ENCODE measurements at regions not wholly inside any gene's neighbourhood (a gene's known extent, or its start where the extent isn't known, plus 50 kb on each side); places are given as distances from the start of the nearest gene placed in this dataset.
"Not testable (repeated sequence)": the region's sequence is repeated elsewhere in the genome, so short reads cannot be mapped to it uniquely, and the experiment has no call there.

DNA sequence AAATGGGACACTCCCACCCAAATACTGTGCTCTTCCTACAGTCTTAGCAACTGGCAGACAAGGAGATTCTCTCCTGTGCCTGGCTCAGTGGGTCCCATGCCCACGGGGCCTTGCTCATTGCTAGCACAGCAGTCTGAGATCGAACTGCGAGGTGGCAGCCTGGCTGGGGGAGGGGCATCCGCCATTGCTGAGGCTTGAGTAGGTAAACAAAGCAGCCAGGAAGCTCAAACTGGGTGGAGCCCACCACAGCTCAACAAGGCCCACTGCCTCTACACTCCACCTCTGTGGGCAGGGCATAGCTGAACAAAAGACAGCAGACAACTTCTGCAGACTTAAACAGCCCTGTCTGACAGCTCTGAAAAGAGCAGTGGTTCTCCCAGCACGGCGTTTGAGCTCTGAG, 174.8 kb downstream of the COL12A1 start:
- not testable (repeated sequence) for H3K27ac ChIP-seq (ENCODE audit: low read depth, low read length); H2BK5ac ChIP-seq (ENCODE audit: low read length); H3K18ac ChIP-seq (ENCODE audit: low read length); H3K56ac ChIP-seq (ENCODE audit: low read length); H3K79me2 ChIP-seq (ENCODE audit: control insufficient read depth, insufficient read depth, low read length); H2BK120ac ChIP-seq (ENCODE audit: low read depth, low read length); DNase-seq; H3K9ac ChIP-seq (ENCODE audit: low read length); H3K4me2 ChIP-seq (ENCODE audit: low read length); H4K8ac ChIP-seq (ENCODE audit: low read depth, low read length); H2AK5ac ChIP-seq (ENCODE audit: low read length); H3K4ac ChIP-seq (ENCODE audit: low read depth, low read length); H3K36me3 ChIP-seq (ENCODE audit: control insufficient read depth, insufficient read depth, low read length); H3K4me1 ChIP-seq (ENCODE audit: control insufficient read depth, low read depth, low read length); H3K4me3 ChIP-seq (ENCODE audit: low read length); H3K79me1 ChIP-seq (ENCODE audit: low read length); H3K27me3 ChIP-seq (ENCODE audit: insufficient read depth, low read length, poor library complexity); H2BK15ac ChIP-seq (replicated peaks; ENCODE audit: low read depth); H3K23ac ChIP-seq (ENCODE audit: low read length); H4K5ac ChIP-seq (ENCODE audit: low read length)
- no CpG with 5 or more reads among the region's 6 CpGs for WGBS (ENCODE audit: extremely low coverage, insufficient coverage, low lambda C conversion rate)

DNA sequence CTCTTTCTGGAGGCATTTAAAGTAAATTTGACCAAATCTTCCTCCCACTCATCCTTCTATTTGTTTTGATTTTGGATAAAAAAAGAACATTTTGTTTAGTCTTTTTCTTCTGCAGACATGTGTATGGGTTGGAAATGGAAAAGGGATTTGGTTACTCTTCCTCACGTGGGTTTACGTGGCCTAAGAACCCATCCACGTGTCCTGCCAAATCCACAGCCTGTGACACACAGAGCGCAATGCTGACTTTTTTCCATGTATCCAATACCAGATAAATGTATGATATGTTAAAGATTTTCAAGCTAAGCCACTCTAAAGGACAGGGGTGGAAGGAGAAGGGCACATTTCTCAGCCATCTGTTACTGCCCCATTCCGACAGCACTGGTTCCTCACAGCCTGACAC, 176.5 kb downstream of the COL12A1 start:
- no peak for DNase-seq
- Histone ChIP-seq H4K5ac (ENCODE audit: low read length) (no peak overlapping the region), H2AK5ac (ENCODE audit: low read length) (no peak overlapping the region), H2BK5ac (ENCODE audit: low read length) (no peak overlapping the region), H3K18ac (ENCODE audit: low read length) (no peak overlapping the region), H3K36me3 (ENCODE audit: control insufficient read depth, insufficient read depth, low read length) (no peaks in the 10 kb centered on the region), H3K23ac (ENCODE audit: low read length) (no peak overlapping the region), H3K4ac (ENCODE audit: low read depth, low read length) (no peak overlapping the region), H3K79me1 (ENCODE audit: low read length) (no peaks in the 10 kb centered on the region), H3K27me3 (ENCODE audit: insufficient read depth, low read length, poor library complexity) (no peaks in the 10 kb centered on the region), H3K4me3 (ENCODE audit: low read length) (no peak overlapping the region), H3K4me1 (ENCODE audit: control insufficient read depth, low read depth, low read length) (no peaks in the 10 kb centered on the region), H3K4me2 (ENCODE audit: low read length) (no peak overlapping the region), H4K8ac (ENCODE audit: low read depth, low read length) (no peak overlapping the region), H3K56ac (ENCODE audit: low read length) (no peak overlapping the region), H2BK120ac (ENCODE audit: low read depth, low read length) (no peak overlapping the region), H3K27ac (ENCODE audit: low read depth, low read length) (no peak overlapping the region), H3K9ac (ENCODE audit: low read length) (no peak overlapping the region), H2BK15ac (replicated peaks; ENCODE audit: low read depth) (no peak overlapping the region), H3K79me2 (ENCODE audit: control insufficient read depth, insufficient read depth, low read length) (no peaks in the 10 kb centered on the region)
- no CpG with 5 or more reads among the region's 5 CpGs for WGBS (ENCODE audit: extremely low coverage, insufficient coverage, low lambda C conversion rate)

DNA sequence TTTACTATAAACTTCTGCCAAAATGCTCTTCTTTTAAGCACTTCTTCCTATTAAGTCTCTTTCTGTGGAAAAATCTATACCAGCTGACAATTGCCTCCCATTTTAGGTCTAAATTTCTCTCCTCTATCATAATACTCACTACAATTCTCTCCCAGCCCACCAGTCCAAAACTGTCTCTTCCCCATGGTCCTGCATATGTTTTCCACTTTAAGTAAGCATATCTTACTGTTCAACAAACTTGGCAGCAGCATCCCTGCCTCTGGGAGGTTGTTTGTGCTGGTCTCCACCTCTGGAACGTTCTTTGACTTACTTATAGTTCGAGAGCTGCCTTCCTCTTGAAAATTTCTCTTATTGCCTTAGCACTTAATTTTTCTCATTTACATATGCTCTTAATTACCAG, 180.5 kb downstream of the COL12A1 start:
- H3K79me2 ChIP-seq (ENCODE audit: control insufficient read depth, insufficient read depth, low read length), result no peaks in the 10 kb centered on the region
- H3K9ac ChIP-seq (ENCODE audit: low read length), result no peak overlapping the region
- no peaks in the 10 kb centered on the region for H3K4me1 ChIP-seq (ENCODE audit: control insufficient read depth, low read depth, low read length)
- no peak overlapping the region for H4K8ac ChIP-seq (ENCODE audit: low read depth, low read length)
- H3K79me1 ChIP-seq (ENCODE audit: low read length), result no peaks in the 10 kb centered on the region
- WGBS (ENCODE audit: extremely low coverage, insufficient coverage, low lambda C conversion rate), result no CpG with 5 or more reads among the region's 2 CpGs
- no peak overlapping the region for H3K4me2 ChIP-seq (ENCODE audit: low read length)
- H4K5ac ChIP-seq (ENCODE audit: low read length), result no peak overlapping the region
- H3K36me3 ChIP-seq (ENCODE audit: control insufficient read depth, insufficient read depth, low read length), result no peaks in the 10 kb centered on the region
- no peak overlapping the region for H3K23ac ChIP-seq (ENCODE audit: low read length)
- no peak overlapping the region for H3K4me3 ChIP-seq (ENCODE audit: low read length)
- no peak overlapping the region for H3K18ac ChIP-seq (ENCODE audit: low read length)
- H3K56ac ChIP-seq (ENCODE audit: low read length), result no peak overlapping the region
- H2BK120ac ChIP-seq (ENCODE audit: low read depth, low read length), result no peak overlapping the region
- no peak overlapping the region for H2BK15ac ChIP-seq (replicated peaks; ENCODE audit: low read depth)
- no peak overlapping the region for H3K27ac ChIP-seq (ENCODE audit: low read depth, low read length)
- H2AK5ac ChIP-seq (ENCODE audit: low read length), result no peak overlapping the region
- DNase-seq, result no peak
- H2BK5ac ChIP-seq (ENCODE audit: low read length), result no peak overlapping the region
- no peaks in the 10 kb centered on the region for H3K27me3 ChIP-seq (ENCODE audit: insufficient read depth, low read length, poor library complexity)
- no peak overlapping the region for H3K4ac ChIP-seq (ENCODE audit: low read depth, low read length)

DNA sequence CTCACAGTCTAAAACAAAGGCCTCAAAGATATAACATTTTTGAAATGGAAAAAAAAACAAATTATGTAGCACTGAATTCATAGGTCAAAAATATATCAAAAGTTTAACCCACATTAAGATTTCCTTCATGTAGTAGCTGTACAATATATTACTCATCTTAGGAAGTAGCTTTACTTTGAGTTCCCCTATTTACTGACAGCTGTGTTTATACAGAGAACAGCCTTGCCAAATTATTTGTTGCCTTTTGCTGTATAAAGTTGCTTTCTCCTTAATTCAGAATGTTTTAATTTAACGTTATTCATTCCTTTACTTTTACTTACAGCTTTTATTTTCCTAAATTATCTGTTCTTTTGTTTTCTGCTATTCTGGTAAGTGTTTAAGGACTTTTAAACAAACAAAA, 181.0 kb downstream of the COL12A1 start:
- WGBS (ENCODE audit: extremely low coverage, insufficient coverage, low lambda C conversion rate), result no CpG with 5 or more reads among the region's 1 CpG
- no peak overlapping the region for H4K8ac ChIP-seq (ENCODE audit: low read depth, low read length)
- no peak overlapping the region for H2BK15ac ChIP-seq (replicated peaks; ENCODE audit: low read depth)
- H3K36me3 ChIP-seq (ENCODE audit: control insufficient read depth, insufficient read depth, low read length), result no peaks in the 10 kb centered on the region
- H3K79me1 ChIP-seq (ENCODE audit: low read length), result no peaks in the 10 kb centered on the region
- no peak overlapping the region for H2AK5ac ChIP-seq (ENCODE audit: low read length)
- H3K4me1 ChIP-seq (ENCODE audit: control insufficient read depth, low read depth, low read length), result no peaks in the 10 kb centered on the region
- H2BK5ac ChIP-seq (ENCODE audit: low read length), result no peak overlapping the region
- no peak overlapping the region for H3K56ac ChIP-seq (ENCODE audit: low read length)
- H3K18ac ChIP-seq (ENCODE audit: low read length), result no peak overlapping the region
- no peaks in the 10 kb centered on the region for H3K79me2 ChIP-seq (ENCODE audit: control insufficient read depth, insufficient read depth, low read length)
- H4K5ac ChIP-seq (ENCODE audit: low read length), result no peak overlapping the region
- H3K4me3 ChIP-seq (ENCODE audit: low read length), result no peak overlapping the region
- no peak overlapping the region for H3K23ac ChIP-seq (ENCODE audit: low read length)
- H3K4ac ChIP-seq (ENCODE audit: low read depth, low read length), result no peak overlapping the region
- H3K27ac ChIP-seq (ENCODE audit: low read depth, low read length), result no peak overlapping the region
- no peak for DNase-seq
- H3K27me3 ChIP-seq (ENCODE audit: insufficient read depth, low read length, poor library complexity), result no peaks in the 10 kb centered on the region
- H3K4me2 ChIP-seq (ENCODE audit: low read length), result no peak overlapping the region
- H3K9ac ChIP-seq (ENCODE audit: low read length), result no peak overlapping the region
- no peak overlapping the region for H2BK120ac ChIP-seq (ENCODE audit: low read depth, low read length)

DNA sequence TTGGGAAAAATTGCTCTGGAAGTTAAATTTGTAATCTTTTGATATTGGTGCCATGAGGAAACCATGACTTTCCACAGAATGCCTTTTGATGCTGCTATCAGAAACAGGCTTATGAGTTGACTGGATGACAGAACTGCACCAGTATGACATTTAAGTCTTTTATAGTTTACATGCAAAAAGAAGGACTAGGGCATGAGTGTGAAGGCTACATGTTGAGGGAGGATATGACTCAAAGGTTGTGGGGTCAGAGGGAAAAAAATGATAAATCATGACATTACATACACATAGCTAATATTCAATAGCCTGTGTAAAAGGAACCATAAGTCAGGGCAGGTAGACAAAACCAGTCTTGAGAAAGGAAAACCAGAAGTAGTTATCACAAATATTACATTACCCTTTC, 182.2 kb downstream of the COL12A1 start:
- H3K56ac ChIP-seq (ENCODE audit: low read length), result no peak overlapping the region
- H2AK5ac ChIP-seq (ENCODE audit: low read length), result no peak overlapping the region
- H3K18ac ChIP-seq (ENCODE audit: low read length), result no peak overlapping the region
- no peak overlapping the region for H2BK5ac ChIP-seq (ENCODE audit: low read length)
- no peak overlapping the region for H4K5ac ChIP-seq (ENCODE audit: low read length)
- no peak overlapping the region for H3K4me3 ChIP-seq (ENCODE audit: low read length)
- no peak overlapping the region for H2BK120ac ChIP-seq (ENCODE audit: low read depth, low read length)
- H3K23ac ChIP-seq (ENCODE audit: low read length), result no peak overlapping the region
- no peaks in the 10 kb centered on the region for H3K79me1 ChIP-seq (ENCODE audit: low read length)
- H3K79me2 ChIP-seq (ENCODE audit: control insufficient read depth, insufficient read depth, low read length), result no peaks in the 10 kb centered on the region
- H4K8ac ChIP-seq (ENCODE audit: low read depth, low read length), result no peak overlapping the region
- no peaks in the 10 kb centered on the region for H3K4me1 ChIP-seq (ENCODE audit: control insufficient read depth, low read depth, low read length)
- no peak overlapping the region for H3K9ac ChIP-seq (ENCODE audit: low read length)
- no peak overlapping the region for H2BK15ac ChIP-seq (replicated peaks; ENCODE audit: low read depth)
- DNase-seq, result no peak
- no peak overlapping the region for H3K27ac ChIP-seq (ENCODE audit: low read depth, low read length)
- H3K36me3 ChIP-seq (ENCODE audit: control insufficient read depth, insufficient read depth, low read length), result no peaks in the 10 kb centered on the region
- no peak overlapping the region for H3K4ac ChIP-seq (ENCODE audit: low read depth, low read length)
- H3K27me3 ChIP-seq (ENCODE audit: insufficient read depth, low read length, poor library complexity), result no peaks in the 10 kb centered on the region
- no peak overlapping the region for H3K4me2 ChIP-seq (ENCODE audit: low read length)

DNA sequence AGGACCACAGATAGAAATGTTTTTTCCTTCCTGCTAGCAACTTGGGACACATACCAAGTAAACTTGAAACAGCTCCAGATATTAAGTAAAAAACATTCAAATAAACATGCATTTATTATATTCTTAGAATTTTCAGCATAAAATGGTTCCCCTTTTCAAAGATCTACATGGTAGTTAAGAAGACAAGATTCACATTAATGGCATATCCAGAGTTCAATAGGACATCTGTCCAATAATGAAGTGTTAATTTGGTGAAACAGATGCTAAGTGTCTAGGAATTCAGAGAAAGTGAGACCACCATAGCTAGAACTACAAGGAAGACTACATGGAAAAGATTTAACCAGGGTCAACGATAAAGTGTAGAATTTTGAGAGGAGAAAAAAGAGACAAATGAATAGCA, 184.9 kb downstream of the COL12A1 start:
- Histone ChIP-seq H4K8ac (ENCODE audit: low read depth, low read length) (no peak overlapping the region), H3K4ac (ENCODE audit: low read depth, low read length) (no peak overlapping the region), H3K79me1 (ENCODE audit: low read length) (no peaks in the 10 kb centered on the region), H3K27ac (ENCODE audit: low read depth, low read length) (no peak overlapping the region), H2BK120ac (ENCODE audit: low read depth, low read length) (no peak overlapping the region), H4K5ac (ENCODE audit: low read length) (no peak overlapping the region), H3K79me2 (ENCODE audit: control insufficient read depth, insufficient read depth, low read length) (no peaks in the 10 kb centered on the region), H3K56ac (ENCODE audit: low read length) (no peak overlapping the region), H2AK5ac (ENCODE audit: low read length) (no peak overlapping the region), H3K9ac (ENCODE audit: low read length) (no peak overlapping the region), H2BK5ac (ENCODE audit: low read length) (no peak overlapping the region), H3K23ac (ENCODE audit: low read length) (no peak overlapping the region), H3K4me3 (ENCODE audit: low read length) (no peak overlapping the region), H2BK15ac (replicated peaks; ENCODE audit: low read depth) (no peak overlapping the region), H3K4me1 (ENCODE audit: control insufficient read depth, low read depth, low read length) (no peaks in the 10 kb centered on the region), H3K36me3 (ENCODE audit: control insufficient read depth, insufficient read depth, low read length) (no peaks in the 10 kb centered on the region), H3K18ac (ENCODE audit: low read length) (no peak overlapping the region), H3K4me2 (ENCODE audit: low read length) (no peak overlapping the region), H3K27me3 (ENCODE audit: insufficient read depth, low read length, poor library complexity) (no peaks in the 10 kb centered on the region)
- no CpG with 5 or more reads among the region's 1 CpG for WGBS (ENCODE audit: extremely low coverage, insufficient coverage, low lambda C conversion rate)
- DNase-seq, result no peak
